ENCODE measurements at regions not wholly inside any gene's neighbourhood (a gene's known extent, or its start where the extent isn't known, plus 50 kb on each side); places are given as distances from the start of the nearest gene placed in this dataset.

GRCh38 chr10:121415063-121415399, 183.2 kb downstream of the FGFR2 start:
- no peaks in the 10 kb centered on the region for H3K9me3 ChIP-seq (ENCODE audit: control insufficient read depth in 2 of 2, insufficient read depth in 1 of 2, low read depth in 1 of 2, low read length in 1 of 2)
- H3K4me1 ChIP-seq (ENCODE audit: control insufficient read depth in 2 of 2, insufficient read depth in 2 of 2, low read length in 1 of 2): no peaks in the 10 kb centered on the region
- WGBS, 2 donors: 13 to 33% methylated on average over 1 of the region's 1 CpG
- H3K36me3 ChIP-seq (ENCODE audit: control insufficient read depth in 2 of 2, insufficient read depth in 2 of 2, low read length in 1 of 2): no peaks in the 10 kb centered on the region
- H3K27me3 ChIP-seq (ENCODE audit: control insufficient read depth in 1 of 2, insufficient read depth in 2 of 2, low read length in 2 of 2): no peaks in the 10 kb centered on the region
- no peak overlapping the region for H3K27ac ChIP-seq (ENCODE audit: low read depth in 2 of 2, low read length in 1 of 2)
- H3K4me3 ChIP-seq (ENCODE audit: low read depth in 1 of 2, low read length in 2 of 2): no peak overlapping the region

- Histone ChIP-seq H3K27me3 (ENCODE audit: control insufficient read depth in 1 of 2, insufficient read depth in 2 of 2, low read length in 2 of 2) (no peaks in the 10 kb centered on the region), H3K9me3 (ENCODE audit: control insufficient read depth in 2 of 2, insufficient read depth in 1 of 2, low read depth in 1 of 2, low read length in 1 of 2) (no peaks in the 10 kb centered on the region), H3K27ac (ENCODE audit: low read depth in 2 of 2, low read length in 1 of 2) (no peak overlapping the region), H3K4me3 (ENCODE audit: low read depth in 1 of 2, low read length in 2 of 2) (no peak overlapping the region), H3K36me3 (ENCODE audit: control insufficient read depth in 2 of 2, insufficient read depth in 2 of 2, low read length in 1 of 2) (no peaks in the 10 kb centered on the region), H3K4me1 (ENCODE audit: control insufficient read depth in 2 of 2, insufficient read depth in 2 of 2, low read length in 1 of 2) (no peaks in the 10 kb centered on the region)
- WGBS, 2 donors: 68 to 81% methylated on average over 1 of the region's 1 CpG
Measured at GRCh38 chr10:121416071-121416470, 182.2 kb downstream of the FGFR2 start.

GRCh38 chr10:121417298-121417697, 180.9 kb downstream of the FGFR2 start:
- Histone ChIP-seq H3K4me1 (ENCODE audit: control insufficient read depth in 2 of 2, insufficient read depth in 2 of 2, low read length in 1 of 2) (no peaks in the 10 kb centered on the region), H3K9me3 (ENCODE audit: control insufficient read depth in 2 of 2, insufficient read depth in 1 of 2, low read depth in 1 of 2, low read length in 1 of 2) (no peaks in the 10 kb centered on the region), H3K27me3 (ENCODE audit: control insufficient read depth in 1 of 2, insufficient read depth in 2 of 2, low read length in 2 of 2) (no peaks in the 10 kb centered on the region), H3K36me3 (ENCODE audit: control insufficient read depth in 2 of 2, insufficient read depth in 2 of 2, low read length in 1 of 2) (no peaks in the 10 kb centered on the region), H3K4me3 (ENCODE audit: low read depth in 1 of 2, low read length in 2 of 2) (no peak overlapping the region), H3K27ac (ENCODE audit: low read depth in 2 of 2, low read length in 1 of 2) (no peak overlapping the region)
- WGBS, 2 donors: 54 to 64% methylated on average over 2 of the region's 2 CpGs

DNA sequence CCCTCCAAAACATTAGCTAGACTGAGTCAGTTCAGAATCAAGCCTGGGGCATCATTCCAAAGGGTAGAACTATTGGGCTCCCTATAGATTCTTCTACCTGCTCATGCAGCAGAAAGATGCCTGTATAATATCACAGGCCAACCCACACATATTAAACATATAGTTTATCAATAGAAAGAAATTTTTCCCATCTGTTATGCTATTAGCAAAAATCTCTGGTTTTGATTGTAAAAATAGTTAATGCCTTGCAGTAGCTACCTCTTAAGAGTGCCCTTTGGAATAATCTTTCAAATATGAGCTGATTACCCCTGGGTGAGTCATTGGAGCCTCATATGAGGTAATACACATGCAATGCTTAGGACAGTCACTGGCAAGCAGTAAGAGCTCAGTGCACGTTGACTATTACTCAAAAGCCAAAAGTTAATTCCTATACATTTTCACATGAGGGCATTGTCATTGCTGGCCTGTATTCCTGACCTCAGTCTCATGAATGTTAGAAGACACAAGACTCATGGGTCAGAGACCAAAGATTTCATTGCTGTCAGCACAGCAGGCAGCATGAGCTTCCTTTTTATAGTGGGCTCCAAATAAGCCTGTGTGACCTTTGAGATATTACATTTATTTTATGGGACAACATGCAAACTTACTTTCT, 180.0 kb downstream of the FGFR2 start:
- Histone ChIP-seq H3K36me3 (ENCODE audit: control insufficient read depth in 2 of 2, insufficient read depth in 2 of 2, low read length in 1 of 2) (no peaks in the 10 kb centered on the region), H3K4me3 (ENCODE audit: low read depth in 1 of 2, low read length in 2 of 2) (no peak overlapping the region), H3K27me3 (ENCODE audit: control insufficient read depth in 1 of 2, insufficient read depth in 2 of 2, low read length in 2 of 2) (no peaks in the 10 kb centered on the region), H3K27ac (ENCODE audit: low read depth in 2 of 2, low read length in 1 of 2) (no peak overlapping the region), H3K9me3 (ENCODE audit: control insufficient read depth in 2 of 2, insufficient read depth in 1 of 2, low read depth in 1 of 2, low read length in 1 of 2) (no peaks in the 10 kb centered on the region), H3K4me1 (ENCODE audit: control insufficient read depth in 2 of 2, insufficient read depth in 2 of 2, low read length in 1 of 2) (no peaks in the 10 kb centered on the region)
- WGBS, 2 donors: 33 to 43% methylated on average over 1 of the region's 1 CpG

- H3K27me3 ChIP-seq (ENCODE audit: control insufficient read depth in 1 of 2, insufficient read depth in 2 of 2, low read length in 2 of 2): no peaks in the 10 kb centered on the region
- 81 to 83% methylated on average over 3 of the region's 3 CpGs for WGBS, 2 donors
Measured at GRCh38 chr10:121420006-121420405, 178.2 kb downstream of the FGFR2 start.

DNA sequence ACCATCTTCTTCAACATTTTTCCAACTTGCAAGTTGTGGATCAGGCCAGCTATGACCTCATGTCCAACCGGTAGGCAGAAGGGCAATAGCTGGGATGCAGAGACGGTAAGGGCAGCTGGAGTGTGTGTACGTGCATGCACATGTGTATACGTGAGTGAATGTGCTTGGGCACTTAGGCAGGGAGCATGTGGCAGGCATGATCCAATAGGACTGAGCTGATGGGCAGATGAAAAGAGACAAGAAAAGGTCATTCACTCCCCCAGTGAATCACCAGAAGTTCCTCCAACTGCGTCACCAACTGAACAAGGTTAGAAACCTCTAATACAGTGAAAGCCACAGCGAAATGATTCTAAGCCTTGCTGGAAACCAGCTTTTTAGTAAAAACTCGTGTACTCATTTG, 176.1 kb downstream of the FGFR2 start:
- Histone ChIP-seq H3K9me3 (ENCODE audit: control insufficient read depth in 2 of 2, insufficient read depth in 1 of 2, low read depth in 1 of 2, low read length in 1 of 2) (no peaks in the 10 kb centered on the region), H3K4me1 (ENCODE audit: control insufficient read depth in 2 of 2, insufficient read depth in 2 of 2, low read length in 1 of 2) (no peaks in the 10 kb centered on the region), H3K27me3 (ENCODE audit: control insufficient read depth in 1 of 2, insufficient read depth in 2 of 2, low read length in 2 of 2) (no peaks in the 10 kb centered on the region), H3K27ac (ENCODE audit: low read depth in 2 of 2, low read length in 1 of 2) (no peak overlapping the region), H3K4me3 (ENCODE audit: low read depth in 1 of 2, low read length in 2 of 2) (no peak overlapping the region), H3K36me3 (ENCODE audit: control insufficient read depth in 2 of 2, insufficient read depth in 2 of 2, low read length in 1 of 2) (no peaks in the 10 kb centered on the region)
- 89 to 91% methylated on average over 7 of the region's 7 CpGs for WGBS, 2 donors

More at GRCh38 chr10:121420006-121420405, 178.2 kb downstream of the FGFR2 start:
- H3K9me3 ChIP-seq (ENCODE audit: control insufficient read depth in 2 of 2, insufficient read depth in 1 of 2, low read depth in 1 of 2, low read length in 1 of 2): no peaks in the 10 kb centered on the region
- no peak overlapping the region for H3K4me3 ChIP-seq (ENCODE audit: low read depth in 1 of 2, low read length in 2 of 2)
- no peak overlapping the region for H3K27ac ChIP-seq (ENCODE audit: low read depth in 2 of 2, low read length in 1 of 2)
- H3K36me3 ChIP-seq (ENCODE audit: control insufficient read depth in 2 of 2, insufficient read depth in 2 of 2, low read length in 1 of 2): no peaks in the 10 kb centered on the region
- H3K4me1 ChIP-seq (ENCODE audit: control insufficient read depth in 2 of 2, insufficient read depth in 2 of 2, low read length in 1 of 2): no peaks in the 10 kb centered on the region

DNA sequence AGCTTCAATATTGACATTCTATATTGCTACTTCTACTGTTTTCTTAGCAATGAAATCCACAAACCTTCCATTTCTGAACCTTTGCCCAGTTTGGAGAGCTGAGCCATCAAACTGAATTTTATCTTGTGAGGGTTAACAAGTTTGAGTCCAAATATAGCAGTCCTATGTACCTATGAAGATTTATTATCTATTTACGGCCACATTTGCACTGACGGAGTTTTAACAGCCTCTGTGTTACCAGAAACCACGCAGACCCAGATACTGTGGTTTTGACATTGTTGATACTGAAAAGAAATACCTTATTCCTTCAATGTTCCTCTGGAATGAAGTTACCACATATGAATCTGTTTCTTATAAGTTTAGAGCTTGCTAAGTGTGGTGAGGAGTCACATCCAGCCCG, 172.6 kb downstream of the FGFR2 start:
- H3K4me1 ChIP-seq (ENCODE audit: control insufficient read depth in 2 of 2, insufficient read depth in 2 of 2, low read length in 1 of 2): no peaks in the 10 kb centered on the region
- 72 to 84% methylated on average over 4 of the region's 4 CpGs for WGBS, 2 donors
- H3K27me3 ChIP-seq (ENCODE audit: control insufficient read depth in 1 of 2, insufficient read depth in 2 of 2, low read length in 2 of 2): no peaks in the 10 kb centered on the region
- no peak overlapping the region for H3K4me3 ChIP-seq (ENCODE audit: low read depth in 1 of 2, low read length in 2 of 2)
- no peak overlapping the region for H3K27ac ChIP-seq (ENCODE audit: low read depth in 2 of 2, low read length in 1 of 2)
- H3K9me3 ChIP-seq (ENCODE audit: control insufficient read depth in 2 of 2, insufficient read depth in 1 of 2, low read depth in 1 of 2, low read length in 1 of 2): no peaks in the 10 kb centered on the region
- H3K36me3 ChIP-seq (ENCODE audit: control insufficient read depth in 2 of 2, insufficient read depth in 2 of 2, low read length in 1 of 2): no peaks in the 10 kb centered on the region

- WGBS, 2 donors: 78 to 82% methylated on average over 7 of the region's 7 CpGs
- H3K9me3 ChIP-seq (ENCODE audit: control insufficient read depth in 2 of 2, insufficient read depth in 1 of 2, low read depth in 1 of 2, low read length in 1 of 2): no peaks in the 10 kb centered on the region
- H3K4me3 ChIP-seq (ENCODE audit: low read depth in 1 of 2, low read length in 2 of 2): no peak overlapping the region
- no peaks in the 10 kb centered on the region for H3K27me3 ChIP-seq (ENCODE audit: control insufficient read depth in 1 of 2, insufficient read depth in 2 of 2, low read length in 2 of 2)
- H3K4me1 ChIP-seq (ENCODE audit: control insufficient read depth in 2 of 2, insufficient read depth in 2 of 2, low read length in 1 of 2): no peaks in the 10 kb centered on the region
- H3K27ac ChIP-seq (ENCODE audit: low read depth in 2 of 2, low read length in 1 of 2): no peak overlapping the region
- no peaks in the 10 kb centered on the region for H3K36me3 ChIP-seq (ENCODE audit: control insufficient read depth in 2 of 2, insufficient read depth in 2 of 2, low read length in 1 of 2)
Measured at GRCh38 chr10:121426307-121426706, 171.9 kb downstream of the FGFR2 start.

Measured in esophagus (tissue), 2 donors.